GM10266 (cell line): ENCODE measurements at regions not wholly inside any gene's neighbourhood (a gene's known extent, or its start where the extent isn't known, plus 50 kb on each side); places are given as distances from the start of the nearest gene placed in this dataset.

Source experiments
- DNase-seq: peaks from one replicate; pipeline ENCODE4 v3.0.0; 2012; ENCODE audit errors: extremely low spot score
- TF ChIP-seq, protein P1 (sequence below): IDR thresholded peaks from 2 replicates; pipeline ENCODE4 v1.5.1; 2012; ENCODE audit warnings: mild to moderate bottlenecking, low read depth; ENCODE audit not compliant: control insufficient read depth, insufficient read depth; ENCODE audit errors: missing control alignments

DNA sequence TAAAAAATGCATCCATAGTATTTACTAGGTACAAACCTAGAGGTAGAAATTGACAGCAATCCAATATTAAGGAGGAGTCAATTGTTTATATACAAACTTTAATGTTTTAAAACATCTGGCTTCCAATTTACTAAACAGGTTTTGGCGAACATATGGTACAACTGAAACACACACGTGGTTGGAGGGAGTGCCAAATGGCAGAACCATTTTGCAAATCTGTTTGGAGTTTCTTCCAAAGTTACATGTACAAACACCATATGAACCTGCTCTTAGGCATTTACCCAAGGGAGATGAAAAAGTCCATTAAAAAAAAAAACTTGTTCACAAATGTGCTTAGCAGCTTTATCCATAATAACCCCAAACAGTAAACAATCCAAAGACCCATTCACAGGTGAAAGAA lies 159.8 kb upstream of the MYOCD start:
- TF ChIP-seq, protein P1, sequence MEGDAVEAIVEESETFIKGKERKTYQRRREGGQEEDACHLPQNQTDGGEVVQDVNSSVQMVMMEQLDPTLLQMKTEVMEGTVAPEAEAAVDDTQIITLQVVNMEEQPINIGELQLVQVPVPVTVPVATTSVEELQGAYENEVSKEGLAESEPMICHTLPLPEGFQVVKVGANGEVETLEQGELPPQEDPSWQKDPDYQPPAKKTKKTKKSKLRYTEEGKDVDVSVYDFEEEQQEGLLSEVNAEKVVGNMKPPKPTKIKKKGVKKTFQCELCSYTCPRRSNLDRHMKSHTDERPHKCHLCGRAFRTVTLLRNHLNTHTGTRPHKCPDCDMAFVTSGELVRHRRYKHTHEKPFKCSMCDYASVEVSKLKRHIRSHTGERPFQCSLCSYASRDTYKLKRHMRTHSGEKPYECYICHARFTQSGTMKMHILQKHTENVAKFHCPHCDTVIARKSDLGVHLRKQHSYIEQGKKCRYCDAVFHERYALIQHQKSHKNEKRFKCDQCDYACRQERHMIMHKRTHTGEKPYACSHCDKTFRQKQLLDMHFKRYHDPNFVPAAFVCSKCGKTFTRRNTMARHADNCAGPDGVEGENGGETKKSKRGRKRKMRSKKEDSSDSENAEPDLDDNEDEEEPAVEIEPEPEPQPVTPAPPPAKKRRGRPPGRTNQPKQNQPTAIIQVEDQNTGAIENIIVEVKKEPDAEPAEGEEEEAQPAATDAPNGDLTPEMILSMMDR = no peak
- no peak for DNase-seq

GRCh38 chr17:12507026-12507595 lies 158.6 kb upstream of the MYOCD start:
- DNase-seq = no peak
- TF ChIP-seq, protein P1 = no peak

DNA sequence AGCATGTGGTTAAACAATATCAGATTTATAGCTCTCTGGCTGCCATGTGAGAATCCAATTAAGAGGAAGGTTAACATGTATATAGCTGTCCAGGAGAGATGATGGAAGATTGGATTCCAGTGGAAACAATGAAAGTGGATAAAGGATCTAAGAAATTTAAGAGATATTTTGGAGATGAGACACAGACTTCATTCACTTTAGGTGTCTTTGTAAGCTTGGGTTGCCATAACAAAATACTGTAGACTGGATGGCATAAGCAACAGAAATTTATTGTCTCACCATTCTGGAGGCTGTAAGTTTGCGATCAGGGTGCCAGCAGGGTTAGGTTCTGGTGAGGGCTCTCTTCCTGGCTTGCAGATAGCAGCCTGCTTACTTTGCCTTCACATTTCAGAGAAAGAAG lies 155.9 kb upstream of the MYOCD start:
- DNase-seq = no peak
- TF ChIP-seq, protein P1 = no peak

GRCh38 chr17:12510535-12510934 lies 155.2 kb upstream of the MYOCD start:
- no peak for DNase-seq

GRCh38 chr17:12512694-12513355 lies 152.9 kb upstream of the MYOCD start:
- TF ChIP-seq, protein P1 = no peak
- no peak for DNase-seq

More at GRCh38 chr17:12510535-12510934, 155.2 kb upstream of the MYOCD start:
- TF ChIP-seq, protein P1 = no peak

DNA sequence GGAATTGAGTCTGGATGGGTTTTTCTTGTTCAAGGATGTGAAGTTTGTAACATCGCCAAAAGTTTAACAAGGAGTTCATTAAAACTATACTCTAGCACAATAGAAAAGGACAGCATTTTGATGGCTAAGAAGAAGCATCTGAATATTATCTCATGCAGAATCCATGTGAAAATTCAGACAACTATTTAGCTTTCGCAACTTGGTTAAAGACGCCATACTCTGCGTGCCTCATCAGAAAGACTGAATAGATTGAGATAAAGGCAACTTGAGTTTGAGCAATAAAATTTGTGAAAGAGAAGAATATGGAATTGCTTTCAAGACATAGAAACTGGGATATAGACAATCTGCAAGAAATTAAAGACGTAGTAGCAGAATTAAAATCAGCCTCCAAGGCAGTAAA lies 151.1 kb upstream of the MYOCD start:
- no peak for DNase-seq
- TF ChIP-seq, protein P1 = no peak

GRCh38 chr17:12519956-12520594 lies 145.6 kb upstream of the MYOCD start:
- TF ChIP-seq, protein P1 = no peak
- no peak for DNase-seq
